Activated CD4-positive, alpha-beta T cell treated with anti-CD3 and anti-CD28 coated beads, Interleukin-2, amount 50 U/mL, for 48 hours (primary cell): ENCODE measurements at regions not wholly inside any gene's neighbourhood (a gene's known extent, or its start where the extent isn't known, plus 50 kb on each side); places are given as distances from the start of the nearest gene placed in this dataset.
"Not testable (repeated sequence)": the region's sequence is repeated elsewhere in the genome, so short reads cannot be mapped to it uniquely, and the experiment has no call there.

Experiments used
- DNase-seq, 2 experiments: peaks; one replicate each; pipeline ENCODE4 v3.0.0-alpha.2; 2020

- DNase-seq = no peak
These were observed 329.2 kb downstream of the OSTF1 start for GRCh38 chr9:75417471-75417870.

GRCh38 chr9:75418518-75418917, 330.2 kb downstream of the OSTF1 start:
- DNase-seq = no peak

GRCh38 chr9:75422944-75423522, 334.7 kb downstream of the OSTF1 start:
- DNase-seq = no peak

- DNase-seq = no peak
These were observed 341.5 kb downstream of the OSTF1 start for GRCh38 chr9:75429531-75430475.

GRCh38 chr9:75431375-75431774, 343.1 kb downstream of the OSTF1 start:
- no peak for DNase-seq

GRCh38 chr9:75432386-75432785, 344.1 kb downstream of the OSTF1 start:
- DNase-seq = no peak

GRCh38 chr9:75432888-75433287, 344.6 kb downstream of the OSTF1 start:
- DNase-seq = no peak

GRCh38 chr9:75438716-75439115, 350.4 kb downstream of the OSTF1 start:
- no peak for DNase-seq

- no peak for DNase-seq
These were observed 352.6 kb downstream of the OSTF1 start for GRCh38 chr9:75440914-75441313.

- no peak for DNase-seq
These were observed 356.8 kb downstream of the OSTF1 start for GRCh38 chr9:75445144-75445543.

- no peak for DNase-seq
These were observed 359.0 kb downstream of the OSTF1 start for GRCh38 chr9:75447281-75447680.

GRCh38 chr9:75448281-75448680, 360.0 kb downstream of the OSTF1 start:
- no peak for DNase-seq

GRCh38 chr9:75448955-75449354, 360.6 kb downstream of the OSTF1 start:
- DNase-seq = no peak

GRCh38 chr9:75451045-75451444, 362.7 kb downstream of the OSTF1 start:
- no peak for DNase-seq

GRCh38 chr9:75451505-75451904, 363.2 kb downstream of the OSTF1 start:
- DNase-seq = no peak

- no peak for DNase-seq
These were observed 364.2 kb downstream of the OSTF1 start for GRCh38 chr9:75452512-75452911.

- no peak for DNase-seq
These were observed 365.7 kb downstream of the OSTF1 start for GRCh38 chr9:75454043-75454442.

GRCh38 chr9:75454891-75455290, 366.6 kb downstream of the OSTF1 start:
- no peak for DNase-seq

GRCh38 chr9:75455444-75455921, 367.2 kb downstream of the OSTF1 start:
- no peak for DNase-seq

- DNase-seq = no peak
These were observed 368.4 kb downstream of the OSTF1 start for GRCh38 chr9:75456698-75457097.

GRCh38 chr9:75457474-75458011, 369.2 kb downstream of the OSTF1 start:
- no peak for DNase-seq

- not testable (repeated sequence) for DNase-seq
These were observed 371.0 kb downstream of the OSTF1 start for GRCh38 chr9:75459311-75459710.

- DNase-seq = no peak
These were observed 372.9 kb downstream of the OSTF1 start for GRCh38 chr9:75461183-75461582.

- DNase-seq = no peak
These were observed 374.6 kb downstream of the OSTF1 start for GRCh38 chr9:75462866-75463265.
